ENCODE measurements at regions not wholly inside any gene's neighbourhood (a gene's known extent, or its start where the extent isn't known, plus 50 kb on each side); places are given as distances from the start of the nearest gene placed in this dataset.
A peak's percentile ranks its signal among the peaks of the same experiment; 100 is the strongest.

GRCh38 chr12:104858611-104859543 lies 99.2 kb downstream of the SLC41A2 start:
- peak; percentile 20 for DNase-seq

GRCh38 chr12:104856531-104856930 lies 101.6 kb downstream of the SLC41A2 start:
- no peak for DNase-seq

- no peak for DNase-seq
These were observed 102.5 kb downstream of the SLC41A2 start for GRCh38 chr12:104855599-104855998.

- DNase-seq = no peak
These were observed 105.2 kb downstream of the SLC41A2 start for GRCh38 chr12:104852896-104853295.

GRCh38 chr12:104852102-104852501 lies 106.0 kb downstream of the SLC41A2 start:
- no peak for DNase-seq

- DNase-seq = no peak
These were observed 107.3 kb downstream of the SLC41A2 start for GRCh38 chr12:104850781-104851180.

- no peak for DNase-seq
These were observed 111.9 kb downstream of the SLC41A2 start for GRCh38 chr12:104846056-104846767.

- DNase-seq = no peak
These were observed 114.0 kb downstream of the SLC41A2 start for GRCh38 chr12:104844123-104844522.

- no peak for DNase-seq
These were observed 117.8 kb downstream of the SLC41A2 start for GRCh38 chr12:104840262-104840661.

- DNase-seq = no peak
These were observed 122.8 kb downstream of the SLC41A2 start for GRCh38 chr12:104835317-104835716.

- DNase-seq = no peak
These were observed 123.5 kb downstream of the SLC41A2 start for GRCh38 chr12:104834607-104835006.

GRCh38 chr12:104833756-104834155 lies 124.3 kb downstream of the SLC41A2 start:
- no peak for DNase-seq

GRCh38 chr12:104828015-104828414 lies 130.1 kb downstream of the SLC41A2 start:
- no peak for DNase-seq

- no peak for DNase-seq
These were observed 130.5 kb downstream of the SLC41A2 start for GRCh38 chr12:104827587-104827986.

- peak; percentile 18 for DNase-seq
These were observed 132.7 kb downstream of the SLC41A2 start for GRCh38 chr12:104825408-104825807.

- peak; percentile 35 for DNase-seq
These were observed 134.1 kb downstream of the SLC41A2 start for GRCh38 chr12:104823985-104824461.

- DNase-seq = no peak
These were observed 135.1 kb downstream of the SLC41A2 start for GRCh38 chr12:104822941-104823340.

GRCh38 chr12:104816845-104817503 lies 141.1 kb downstream of the SLC41A2 start:
- no peak for DNase-seq

GRCh38 chr12:104815935-104816334 lies 142.2 kb downstream of the SLC41A2 start:
- no peak for DNase-seq

GRCh38 chr12:104814944-104815343 lies 143.1 kb downstream of the SLC41A2 start:
- DNase-seq = no peak

All from suppressor macrophage treated with lipopolysaccharide for 4 hours (primary cell).